AG10803 (cell line): ENCODE measurements at regions not wholly inside any gene's neighbourhood (a gene's known extent, or its start where the extent isn't known, plus 50 kb on each side); places are given as distances from the start of the nearest gene placed in this dataset.

Source experiments
- DNase-seq: peaks from one replicate; pipeline ENCODE4 v3.0.0; 2010; ENCODE audit warnings: low read depth
- H3K4me3 ChIP-seq: 2 replicates; pipeline ENCODE4 v1.5.1; 2011; ENCODE audit warnings: mild to moderate bottlenecking, low read length, control low read depth
- CTCF ChIP-seq: conservative IDR thresholded peaks from 2 replicates; pipeline ENCODE4 v1.5.1; 2011; ENCODE audit warnings: mild to moderate bottlenecking, low read length, control low read depth, inconsistent platforms

GRCh38 chr1:235918032-235918431, 51.3 kb upstream of the LYST start:
- H3K4me3 ChIP-seq, result no peak overlapping the region
- no peak for TF ChIP-seq CTCF
- DNase-seq, result no peak

- DNase-seq, result peak; percentile 99
- TF ChIP-seq CTCF, result no peak
- H3K4me3 ChIP-seq, result no peak overlapping the region
Measured at GRCh38 chr1:235917267-235917811, 50.6 kb upstream of the LYST start.
